Lower lobe of right lung (tissue), 2 donors: ENCODE measurements at regions not wholly inside any gene's neighbourhood (a gene's known extent, or its start where the extent isn't known, plus 50 kb on each side); places are given as distances from the start of the nearest gene placed in this dataset.
"Not testable (repeated sequence)": the region's sequence is repeated elsewhere in the genome, so short reads cannot be mapped to it uniquely, and the experiment has no call there.

Source experiments
- ATAC-seq, 2 donors: fragments of 200-7000 bp; cut with Tn5 transposase; one replicate each; pipeline ENCODE4 v1.9.1; 2020 to 2022; ENCODE audit warnings: mild to moderate bottlenecking in 2 of 2, moderate library complexity in 2 of 2
- DNase-seq: peaks from one replicate; pipeline ENCODE4 v3.0.0-alpha.2; 2020
- H3K27ac ChIP-seq: fragments of 200-600 bp; one replicate; pipeline ENCODE4 v1.8.0; 2022
- H3K27me3 ChIP-seq: fragments of 200-600 bp; one replicate; pipeline ENCODE4 v1.8.0; 2022; ENCODE audit warnings: low read depth
- H3K36me3 ChIP-seq: fragments of 200-600 bp; one replicate; pipeline ENCODE4 v1.8.0; 2022; ENCODE audit warnings: mild to moderate bottlenecking
- H3K4me1 ChIP-seq: fragments of 200-600 bp; one replicate; pipeline ENCODE4 v1.8.0; 2022
- H3K4me3 ChIP-seq: fragments of 200-600 bp; one replicate; pipeline ENCODE4 v1.8.0; 2022; ENCODE audit warnings: mild to moderate bottlenecking
- H3K9me3 ChIP-seq: fragments of 200-600 bp; one replicate; pipeline ENCODE4 v1.8.0; 2022
- CTCF ChIP-seq: fragments of 200-600 bp; IDR thresholded peaks from one replicate; pipeline ENCODE4 v1.8.0; 2022; ENCODE audit warnings: antibody characterized with exemption, mild to moderate bottlenecking
- intact Hi-C: fragments of 100-400 bp; cut with DNase I; formaldehyde crosslinking; loops from one replicate; pipeline ENCODE4 v1.11.0; 2022
- donor health status: DM: no; HTN: yes; CAD: no; lungs with severe emphysema.

GRCh38 chr5:153939101-153939500 lies 99.6 kb downstream of the FAM114A2 start:
- DNase-seq (no peak), ATAC-seq (no peak)
- intact Hi-C loops, result no loop called here
- no peak overlapping the region for H3K27ac ChIP-seq
- H3K27me3 ChIP-seq, result no peaks in the 10 kb centered on the region
- no peak overlapping the region for H3K4me3 ChIP-seq
- TF ChIP-seq CTCF, result no peak
- peaks cover 44% of the 10 kb centered on the region for H3K9me3 ChIP-seq
- H3K4me1 ChIP-seq, result no peaks in the 10 kb centered on the region
- no peaks in the 10 kb centered on the region for H3K36me3 ChIP-seq

- Histone ChIP-seq H3K27ac (no peak overlapping the region), H3K4me1 (no peaks in the 10 kb centered on the region), H3K4me3 (no peak overlapping the region), H3K27me3 (no peaks in the 10 kb centered on the region), H3K9me3 (peaks cover 45% of the 10 kb centered on the region), H3K36me3 (no peaks in the 10 kb centered on the region)
- DNase-seq (no peak), ATAC-seq (no peak)
- intact Hi-C loops, result no loop called here
- no peak for TF ChIP-seq CTCF
Observed at GRCh38 chr5:153938191-153938842, 100.4 kb downstream of the FAM114A2 start.

- H3K4me3 ChIP-seq, result no peak overlapping the region
- H3K27ac ChIP-seq, result no peak overlapping the region
- H3K36me3 ChIP-seq, result no peaks in the 10 kb centered on the region
- ATAC-seq, result no peak
- no peak for DNase-seq
- intact Hi-C loops, result no loop called here
- no peaks in the 10 kb centered on the region for H3K4me1 ChIP-seq
- H3K9me3 ChIP-seq, result peaks cover 45% of the 10 kb centered on the region
- TF ChIP-seq CTCF, result no peak
- H3K27me3 ChIP-seq, result no peaks in the 10 kb centered on the region
Observed at GRCh38 chr5:153937661-153938060, 101.0 kb downstream of the FAM114A2 start.

GRCh38 chr5:153935151-153935550 lies 103.6 kb downstream of the FAM114A2 start:
- H3K9me3 ChIP-seq, result peaks cover 26% of the 10 kb centered on the region
- H3K4me3 ChIP-seq, H3K27me3 ChIP-seq, ATAC-seq, intact Hi-C loops, H3K27ac ChIP-seq, DNase-seq, H3K36me3 ChIP-seq, H3K4me1 ChIP-seq: not testable (repeated sequence)

GRCh38 chr5:153926201-153926600 lies 112.5 kb downstream of the FAM114A2 start:
- DNase-seq (no peak), ATAC-seq (no peak)
- no peaks in the 10 kb centered on the region for H3K36me3 ChIP-seq
- no peak overlapping the region for H3K4me3 ChIP-seq
- no peaks in the 10 kb centered on the region for H3K9me3 ChIP-seq
- H3K27me3 ChIP-seq, result no peaks in the 10 kb centered on the region
- intact Hi-C loops, result no loop called here
- H3K4me1 ChIP-seq, result no peaks in the 10 kb centered on the region
- no peak overlapping the region for H3K27ac ChIP-seq
- TF ChIP-seq CTCF, result no peak

- H3K4me3 ChIP-seq, result no peak overlapping the region
- no peaks in the 10 kb centered on the region for H3K4me1 ChIP-seq
- intact Hi-C loops, result no loop called here
- ATAC-seq (no peak), DNase-seq (no peak)
- H3K36me3 ChIP-seq, result no peaks in the 10 kb centered on the region
- TF ChIP-seq CTCF, result no peak
- H3K27ac ChIP-seq, result no peak overlapping the region
- no peaks in the 10 kb centered on the region for H3K27me3 ChIP-seq
- no peaks in the 10 kb centered on the region for H3K9me3 ChIP-seq
Observed at GRCh38 chr5:153919161-153919560, 119.5 kb downstream of the FAM114A2 start.
